ENCODE measurements at regions not wholly inside any gene's neighbourhood (a gene's known extent, or its start where the extent isn't known, plus 50 kb on each side); places are given as distances from the start of the nearest gene placed in this dataset.
"Not testable (repeated sequence)": the region's sequence is repeated elsewhere in the genome, so short reads cannot be mapped to it uniquely, and the experiment has no call there.

DNA sequence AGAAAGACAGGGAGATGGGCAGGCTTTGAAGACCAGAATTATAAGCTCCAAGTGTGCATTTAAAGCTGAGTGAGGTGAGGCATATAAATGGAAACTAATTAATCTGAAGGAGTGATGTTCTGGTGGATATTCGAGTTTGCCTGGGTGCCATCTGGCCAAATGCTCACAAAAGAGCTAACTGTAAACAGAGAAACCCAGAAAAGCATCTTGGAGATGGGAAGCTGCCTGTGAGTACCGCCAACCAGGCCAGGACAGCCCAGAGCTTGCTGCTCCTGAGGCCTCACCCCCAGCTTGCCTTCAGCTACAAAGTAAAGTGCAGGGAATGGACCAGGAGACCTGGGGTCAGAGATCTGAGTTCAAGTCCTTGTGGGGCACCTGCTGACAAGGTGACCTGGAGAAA lies 446.1 kb upstream of the MYT1L start:
- H3K36me3 Mint-ChIP-seq: no peaks in the 10 kb centered on the region

DNA sequence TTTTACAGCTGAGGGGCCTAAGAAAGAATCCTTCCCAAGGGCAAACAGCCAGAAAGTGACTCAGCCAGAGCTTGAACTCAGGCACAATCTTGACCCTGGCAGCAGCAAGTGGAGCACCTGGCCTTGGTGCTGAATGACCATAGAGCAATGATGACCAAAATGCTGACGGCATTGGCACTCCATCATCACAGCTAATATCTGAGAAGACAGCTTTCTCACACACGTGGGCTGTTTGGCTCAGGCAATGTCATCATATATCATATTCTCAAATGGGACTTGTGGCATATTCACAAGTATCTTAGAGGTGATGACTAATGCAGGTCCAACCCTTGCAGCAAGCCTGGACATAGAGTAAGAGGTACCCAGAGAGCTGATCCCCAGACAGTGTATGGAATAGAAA lies 443.9 kb upstream of the MYT1L start:
- Mint-ChIP-seq H3K36me3 (no peaks in the 10 kb centered on the region), H3K9me3 (peaks cover 0 to 2% (median 0%) of the 10 kb centered on the region in 6 donors), H3K27me3 (ENCODE audit: low read depth in 3 of 3) (peaks cover 0 to 2% (median 2%) of the 10 kb centered on the region in 3 donors), H3K27ac (no peak overlapping the region), H3K4me3 (no peak overlapping the region), H3K4me1 (no peaks in the 10 kb centered on the region)
- no peak for DNase-seq

More for the DNA sequence above, 446.1 kb upstream of the MYT1L start:
- no peak for DNase-seq
- no peak overlapping the region for H3K4me3 Mint-ChIP-seq
- H3K27ac Mint-ChIP-seq: no peak overlapping the region
- H3K27me3 Mint-ChIP-seq (ENCODE audit: low read depth in 3 of 3): peaks cover 0 to 2% (median 0%) of the 10 kb centered on the region in 3 donors
- H3K9me3 Mint-ChIP-seq: peaks cover 0 to 2% (median 0%) of the 10 kb centered on the region in 6 donors
- H3K4me1 Mint-ChIP-seq: no peaks in the 10 kb centered on the region

DNA sequence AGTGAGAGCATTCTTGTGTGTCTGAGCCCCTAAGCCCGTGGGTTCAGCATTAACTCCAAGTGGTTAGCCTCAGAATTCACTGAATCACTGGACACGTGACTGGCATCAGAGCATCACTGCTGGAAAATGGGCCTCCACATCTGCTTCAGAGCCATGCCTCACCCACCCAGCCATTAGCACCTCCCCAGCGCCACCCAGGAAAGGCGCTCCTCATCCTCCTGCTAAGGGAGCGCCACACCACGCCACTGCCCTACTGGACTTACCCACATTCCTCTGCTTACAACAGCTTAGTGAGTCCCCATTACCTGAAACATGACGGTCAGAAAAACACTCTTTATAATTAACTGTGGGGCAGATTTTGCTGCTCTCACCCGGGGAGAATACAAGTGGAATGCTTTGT lies 442.6 kb upstream of the MYT1L start:
- DNase-seq: no peak
- H3K4me3 Mint-ChIP-seq: no peak overlapping the region
- H3K4me1 Mint-ChIP-seq: no peaks in the 10 kb centered on the region
- peaks cover 0 to 2% (median 0%) of the 10 kb centered on the region in 6 donors for H3K9me3 Mint-ChIP-seq
- H3K27me3 Mint-ChIP-seq (ENCODE audit: low read depth in 3 of 3): peaks cover 0 to 2% (median 2%) of the 10 kb centered on the region in 3 donors
- no peak overlapping the region for H3K27ac Mint-ChIP-seq
- H3K36me3 Mint-ChIP-seq: no peaks in the 10 kb centered on the region

DNA sequence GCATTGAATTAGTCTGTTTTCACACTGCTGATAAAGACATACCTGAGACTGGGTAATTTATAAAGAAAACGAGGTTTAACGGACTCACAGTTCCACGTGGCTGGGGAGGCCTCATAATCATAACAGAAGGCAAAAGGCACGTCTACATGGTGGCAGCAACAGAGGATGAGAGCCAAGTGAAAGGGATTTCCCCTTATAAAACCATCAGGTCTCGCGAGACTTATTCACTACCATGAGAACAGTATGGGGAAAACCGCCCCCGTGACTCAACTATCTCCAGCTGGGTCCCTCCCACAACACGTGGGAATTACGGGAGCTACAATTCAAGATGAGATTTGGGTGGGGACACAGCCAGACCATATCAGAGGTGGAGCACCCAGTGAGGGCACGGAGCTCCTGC lies 442.0 kb upstream of the MYT1L start:
- not testable (repeated sequence) for H3K27me3 Mint-ChIP-seq (ENCODE audit: low read depth in 3 of 3); H3K4me1 Mint-ChIP-seq; H3K4me3 Mint-ChIP-seq; H3K27ac Mint-ChIP-seq; H3K36me3 Mint-ChIP-seq; H3K9me3 Mint-ChIP-seq; DNase-seq

DNA sequence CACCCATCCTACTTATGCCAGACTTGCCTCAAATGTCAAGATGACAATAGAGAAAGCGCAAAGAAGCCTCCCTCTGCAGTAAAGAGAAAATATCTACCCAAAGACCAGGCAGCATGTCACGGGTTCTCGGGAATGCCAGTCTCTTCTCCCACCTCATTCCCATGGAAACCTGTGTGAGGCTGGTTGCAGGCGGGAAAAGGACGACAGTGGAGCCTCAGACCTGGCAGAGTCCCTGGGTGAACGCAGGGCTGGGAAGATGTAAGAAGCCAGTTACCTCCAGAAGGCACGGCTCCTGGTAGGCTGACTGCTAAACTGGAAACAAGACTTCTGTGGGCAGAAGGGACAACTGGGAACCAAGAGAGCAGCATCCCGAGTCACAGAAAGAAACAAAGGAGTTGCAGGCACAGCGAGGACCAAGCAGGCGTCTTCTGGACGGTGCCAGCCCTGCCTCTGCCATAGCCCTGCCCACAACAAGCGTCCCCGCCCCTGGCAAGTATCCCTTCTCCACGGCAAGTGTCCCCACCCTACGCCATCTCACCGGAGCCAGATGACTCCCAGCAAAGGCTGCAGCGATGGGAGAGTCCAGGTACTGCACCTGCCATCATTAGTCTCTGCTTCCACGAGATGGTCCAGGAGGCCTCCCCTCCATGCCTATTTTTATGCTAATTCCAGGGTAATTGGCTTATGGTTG lies 440.8 kb upstream of the MYT1L start:
- H3K4me3 Mint-ChIP-seq: no peak overlapping the region
- peaks cover 0 to 2% (median 2%) of the 10 kb centered on the region in 3 donors for H3K27me3 Mint-ChIP-seq (ENCODE audit: low read depth in 3 of 3)
- no peaks in the 10 kb centered on the region for H3K4me1 Mint-ChIP-seq
- H3K27ac Mint-ChIP-seq: no peak overlapping the region
- H3K36me3 Mint-ChIP-seq: no peaks in the 10 kb centered on the region
- H3K9me3 Mint-ChIP-seq: peaks cover 0 to 2% (median 0%) of the 10 kb centered on the region in 6 donors
- no peak for DNase-seq

DNA sequence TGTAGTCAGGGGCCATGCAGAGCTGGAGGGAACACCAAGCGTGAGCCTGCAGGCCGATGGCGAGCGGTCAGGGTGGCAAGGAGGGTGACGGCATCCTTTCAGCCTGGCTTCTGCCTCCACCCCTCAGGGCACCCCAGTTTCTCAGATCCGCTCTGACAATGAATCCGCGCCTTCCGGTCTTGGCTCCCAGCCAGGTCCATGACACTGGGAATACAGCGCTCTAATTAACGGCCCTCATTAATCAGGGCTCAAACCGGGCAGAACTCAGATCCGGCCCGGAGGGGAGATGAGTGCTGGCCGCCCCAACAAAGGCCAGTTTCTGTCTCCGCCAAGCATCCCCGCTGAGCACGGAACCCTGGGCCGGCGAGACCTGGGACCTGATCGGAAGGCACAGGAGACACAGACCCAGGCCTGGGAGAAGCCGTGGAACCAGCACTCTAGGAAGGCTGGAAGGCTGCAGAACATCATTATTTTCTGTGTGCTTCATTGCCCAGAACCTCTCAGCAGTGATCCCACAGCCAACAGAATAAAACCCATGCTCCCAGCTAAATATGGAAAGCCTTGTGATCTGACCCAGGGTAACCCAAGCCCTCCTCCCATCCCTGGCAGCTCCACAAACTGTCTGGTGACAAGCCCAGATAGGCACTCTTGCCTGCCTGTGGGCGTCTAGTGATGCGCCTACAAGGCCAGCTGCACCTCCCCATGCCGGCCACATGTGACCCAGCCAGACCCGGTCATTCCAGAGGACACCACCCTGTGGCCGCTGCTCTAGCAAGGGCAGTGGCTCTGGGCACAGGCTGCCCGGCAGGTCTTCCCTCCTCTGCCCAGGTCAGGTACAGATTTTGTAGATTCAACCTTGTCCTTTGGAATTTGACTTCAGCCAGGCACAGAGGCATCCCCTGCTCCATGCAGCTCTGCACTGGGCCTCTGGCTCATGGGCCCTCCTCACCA lies 438.7 kb upstream of the MYT1L start:
- Mint-ChIP-seq H3K27ac (no peak overlapping the region), H3K4me1 (no peaks in the 10 kb centered on the region), H3K27me3 (ENCODE audit: low read depth in 3 of 3) (peaks cover 2 to 3% (median 2%) of the 10 kb centered on the region in 3 donors), H3K36me3 (no peaks in the 10 kb centered on the region), H3K4me3 (no peak overlapping the region), H3K9me3 (peaks cover 0 to 2% (median 0%) of the 10 kb centered on the region in 6 donors)
- DNase-seq: no peak

DNA sequence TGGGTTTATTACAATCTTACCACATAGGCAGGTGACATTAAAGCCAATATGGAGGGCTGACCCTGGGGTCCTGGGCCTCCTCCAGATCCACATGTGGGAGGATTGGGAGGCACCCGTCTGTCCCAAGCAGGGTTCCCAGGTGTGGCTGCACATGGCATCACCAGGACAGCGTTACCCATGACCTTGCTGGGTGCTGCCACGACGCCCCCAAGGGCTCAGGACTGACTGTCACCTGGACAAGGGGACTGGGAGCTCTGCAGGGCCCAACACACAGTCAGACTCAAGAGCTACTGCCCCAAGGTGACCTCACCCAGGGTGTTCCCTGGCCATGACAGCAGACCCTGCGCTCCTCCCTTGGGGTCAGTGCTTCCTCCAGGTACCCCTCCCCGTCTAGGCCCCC lies 437.4 kb upstream of the MYT1L start:
- Mint-ChIP-seq H3K9me3 (no peaks in the 10 kb centered on the region), H3K4me3 (no peak overlapping the region), H3K27ac (no peak overlapping the region), H3K4me1 (no peaks in the 10 kb centered on the region), H3K27me3 (ENCODE audit: low read depth in 3 of 3) (peaks cover 2 to 3% (median 2%) of the 10 kb centered on the region in 3 donors), H3K36me3 (no peaks in the 10 kb centered on the region)
- no peak for DNase-seq

DNA sequence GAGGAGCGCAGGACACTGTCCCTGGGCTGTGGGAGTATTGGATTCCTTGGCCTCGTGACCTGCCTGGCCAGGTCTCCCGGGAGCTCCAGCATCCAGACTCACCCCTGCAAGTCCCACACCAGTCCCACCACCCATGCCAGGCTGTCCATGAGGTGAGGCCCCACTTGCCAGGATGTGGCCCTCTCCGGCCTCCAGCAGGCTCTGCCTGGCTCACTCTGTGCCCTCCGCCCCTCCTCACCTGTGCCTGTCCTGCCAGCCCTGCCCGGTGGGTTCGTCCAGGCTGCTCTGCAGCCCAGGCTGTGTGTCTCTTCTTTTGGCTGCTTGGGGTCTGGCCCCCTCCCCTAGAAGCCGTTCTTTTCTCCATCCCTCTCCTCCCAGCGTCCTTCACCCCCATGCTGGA lies 436.8 kb upstream of the MYT1L start:
- Mint-ChIP-seq H3K9me3 (no peaks in the 10 kb centered on the region), H3K27ac (no peak overlapping the region), H3K4me3 (no peak overlapping the region), H3K36me3 (no peaks in the 10 kb centered on the region), H3K27me3 (ENCODE audit: low read depth in 3 of 3) (peaks cover 2 to 3% (median 2%) of the 10 kb centered on the region in 3 donors), H3K4me1 (no peaks in the 10 kb centered on the region)
- no peak for DNase-seq

DNA sequence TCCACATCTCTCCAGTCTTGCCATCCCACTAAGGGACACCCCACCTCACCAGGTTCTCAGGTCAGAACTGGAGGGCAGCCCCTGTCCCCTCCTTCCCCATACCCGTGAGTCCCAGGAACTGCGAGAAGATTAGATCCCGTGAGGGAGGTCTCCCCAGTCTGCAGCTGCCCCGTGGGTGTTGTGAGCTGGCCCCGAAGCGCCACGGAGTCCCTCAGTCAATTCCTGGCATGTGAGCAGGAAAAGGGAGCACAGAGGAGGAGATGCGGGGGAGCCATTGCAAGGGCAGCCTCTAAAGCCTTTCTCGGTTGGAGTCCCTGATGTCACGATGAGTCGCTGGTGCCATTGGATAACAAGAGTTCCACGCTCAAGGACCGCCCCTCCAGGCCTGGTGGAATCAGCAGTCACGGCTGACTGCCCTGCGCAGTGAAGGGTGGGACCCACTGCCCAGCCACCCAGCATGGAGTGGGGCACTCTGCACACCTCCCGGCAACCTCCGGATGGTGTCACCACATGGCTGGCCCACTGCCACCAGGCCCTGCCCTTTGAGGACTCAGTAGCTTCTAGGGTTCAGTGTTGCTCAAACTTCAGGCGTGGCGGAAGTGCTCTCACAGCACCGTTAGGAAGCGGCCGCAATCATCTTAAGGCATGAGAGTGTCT lies 434.9 kb upstream of the MYT1L start:
- H3K9me3 Mint-ChIP-seq: no peaks in the 10 kb centered on the region
- H3K27me3 Mint-ChIP-seq (ENCODE audit: low read depth in 3 of 3): peaks cover 2 to 3% (median 2%) of the 10 kb centered on the region in 3 donors
- no peak overlapping the region for H3K4me3 Mint-ChIP-seq
- no peaks in the 10 kb centered on the region for H3K4me1 Mint-ChIP-seq
- no peak overlapping the region for H3K27ac Mint-ChIP-seq
- no peak for DNase-seq
- H3K36me3 Mint-ChIP-seq: no peaks in the 10 kb centered on the region

DNA sequence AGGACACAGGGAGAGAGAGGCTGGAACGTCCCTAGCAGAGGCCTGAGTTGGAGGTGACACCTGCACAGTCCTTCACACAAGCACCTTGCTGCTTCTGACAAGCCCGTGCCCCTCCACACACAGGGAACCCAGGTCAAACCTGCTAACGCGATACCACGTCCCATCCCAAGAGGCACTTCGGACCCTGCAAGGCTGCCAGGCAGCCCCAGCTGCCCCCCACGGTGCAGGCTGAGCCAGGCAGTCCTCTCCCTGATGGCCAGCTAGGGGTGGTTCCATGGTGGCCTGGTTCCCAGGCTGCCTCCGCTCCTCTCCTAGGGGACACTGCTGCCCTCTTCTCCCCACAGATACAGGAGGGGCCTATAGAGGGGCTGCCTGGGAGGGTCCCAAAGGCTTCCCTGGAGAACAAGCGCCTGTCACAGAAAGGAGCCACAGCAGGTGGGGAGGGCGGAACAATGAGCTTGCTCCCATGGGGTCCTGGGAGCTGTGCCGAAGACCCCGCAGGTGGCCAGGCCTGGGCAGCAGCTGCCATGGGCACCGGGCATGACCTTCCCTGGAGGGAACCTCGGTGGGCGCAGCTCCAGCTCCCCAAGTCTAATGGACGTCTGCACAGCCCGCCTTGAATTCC lies 434.2 kb upstream of the MYT1L start:
- Mint-ChIP-seq H3K4me1 (no peaks in the 10 kb centered on the region), H3K9me3 (no peaks in the 10 kb centered on the region), H3K36me3 (no peaks in the 10 kb centered on the region), H3K27me3 (ENCODE audit: low read depth in 3 of 3) (peaks cover 2 to 3% (median 2%) of the 10 kb centered on the region in 3 donors), H3K27ac (no peak overlapping the region), H3K4me3 (no peak overlapping the region)
- no peak for DNase-seq

DNA sequence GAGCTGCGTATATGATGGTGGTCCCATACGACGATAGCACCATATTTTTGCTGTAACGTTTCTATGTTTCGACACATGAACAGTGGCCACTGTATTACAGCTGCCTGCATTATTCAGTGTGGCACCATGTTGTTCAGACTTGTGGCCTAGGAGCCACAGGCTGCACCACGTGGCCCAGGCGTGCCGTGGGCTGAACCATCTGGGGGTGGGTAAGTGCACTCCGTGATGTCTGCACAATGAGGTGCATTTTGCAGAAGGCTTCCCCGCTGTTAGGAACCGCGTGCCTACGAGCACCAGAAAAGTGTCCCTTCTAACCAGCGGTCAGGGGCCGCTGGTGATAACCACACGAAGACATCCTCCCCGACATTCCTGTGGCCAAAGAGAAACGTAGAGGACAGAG lies 433.7 kb upstream of the MYT1L start:
- Mint-ChIP-seq H3K27me3 (ENCODE audit: low read depth in 3 of 3) (peaks cover 0 to 3% (median 2%) of the 10 kb centered on the region in 3 donors), H3K36me3 (no peaks in the 10 kb centered on the region), H3K4me1 (no peaks in the 10 kb centered on the region), H3K9me3 (no peaks in the 10 kb centered on the region), H3K4me3 (no peak overlapping the region), H3K27ac (no peak overlapping the region)
- DNase-seq: no peak

DNA sequence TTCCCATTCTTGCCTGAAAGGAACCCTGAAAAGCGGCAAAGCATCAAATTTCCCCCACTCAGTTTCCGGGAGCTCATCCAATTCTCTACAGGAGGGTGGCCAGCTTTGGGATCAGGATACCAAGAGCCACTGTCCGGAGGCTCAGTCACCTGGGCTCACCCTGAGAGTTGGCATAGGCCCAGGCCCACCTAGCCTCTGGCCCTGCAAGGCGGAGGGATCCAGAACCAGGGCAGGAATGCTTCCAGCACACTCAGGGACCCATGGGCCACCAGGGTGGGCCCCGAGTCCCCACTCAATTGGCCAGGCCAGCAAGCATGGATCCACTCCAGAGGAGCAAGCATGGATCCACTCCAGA lies 432.9 kb upstream of the MYT1L start:
- no peak for DNase-seq
- no peaks in the 10 kb centered on the region for H3K36me3 Mint-ChIP-seq
- peaks cover 0 to 3% (median 2%) of the 10 kb centered on the region in 3 donors for H3K27me3 Mint-ChIP-seq (ENCODE audit: low read depth in 3 of 3)
- H3K9me3 Mint-ChIP-seq: no peaks in the 10 kb centered on the region
- H3K4me1 Mint-ChIP-seq: no peaks in the 10 kb centered on the region
- no peak overlapping the region for H3K27ac Mint-ChIP-seq
- no peak overlapping the region for H3K4me3 Mint-ChIP-seq

DNA sequence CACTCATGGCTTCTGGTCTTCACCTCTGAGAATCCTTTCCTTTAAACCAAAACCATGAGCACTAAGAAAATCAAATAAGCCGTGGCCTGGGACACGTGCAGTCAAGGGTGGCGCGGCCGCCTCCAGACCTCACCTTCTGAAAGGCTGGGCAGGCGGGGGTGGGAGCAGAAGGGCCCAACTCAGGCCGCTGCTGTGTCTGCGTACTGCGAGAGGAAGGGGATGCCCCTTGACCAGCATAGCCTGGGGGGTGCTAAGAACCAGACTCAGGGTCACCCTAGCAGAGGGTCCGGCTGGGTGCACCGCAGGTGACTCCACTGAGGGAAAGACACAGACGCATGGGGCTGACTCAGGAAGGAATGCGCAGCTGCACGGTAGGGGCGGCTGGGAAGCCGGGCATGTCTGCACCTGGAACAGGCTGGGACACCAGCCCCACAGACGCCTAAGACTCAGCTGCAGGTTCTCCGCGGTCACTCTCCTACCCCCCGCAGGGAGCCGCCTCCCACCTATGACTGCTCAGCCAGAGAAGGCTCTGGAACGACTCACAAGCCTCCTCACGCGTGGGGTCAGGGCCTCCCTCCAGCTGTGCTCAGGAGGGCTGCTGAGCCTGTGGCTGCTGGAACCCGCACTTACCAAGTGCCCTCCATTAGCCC lies 432.4 kb upstream of the MYT1L start:
- Mint-ChIP-seq H3K27me3 (ENCODE audit: low read depth in 3 of 3) (peaks cover 0 to 3% (median 2%) of the 10 kb centered on the region in 3 donors), H3K4me3 (no peak overlapping the region), H3K27ac (no peak overlapping the region), H3K36me3 (no peaks in the 10 kb centered on the region), H3K4me1 (no peaks in the 10 kb centered on the region), H3K9me3 (no peaks in the 10 kb centered on the region)
- no peak for DNase-seq
